NCI-H1105 treated with DMSO at 0.1 percent for 48 hours (cell line): ENCODE measurements at regions not wholly inside any gene's neighbourhood (a gene's known extent, or its start where the extent isn't known, plus 50 kb on each side); places are given as distances from the start of the nearest gene placed in this dataset.

Experiments used
- DNase-seq: peaks from one replicate; lab custom pipeline; 2025; lab: John Stamatoyannopoulos, UW

GRCh38 chr5:125695996-125696655, 727.1 kb upstream of the GRAMD2B start:
- no peak for DNase-seq

DNA sequence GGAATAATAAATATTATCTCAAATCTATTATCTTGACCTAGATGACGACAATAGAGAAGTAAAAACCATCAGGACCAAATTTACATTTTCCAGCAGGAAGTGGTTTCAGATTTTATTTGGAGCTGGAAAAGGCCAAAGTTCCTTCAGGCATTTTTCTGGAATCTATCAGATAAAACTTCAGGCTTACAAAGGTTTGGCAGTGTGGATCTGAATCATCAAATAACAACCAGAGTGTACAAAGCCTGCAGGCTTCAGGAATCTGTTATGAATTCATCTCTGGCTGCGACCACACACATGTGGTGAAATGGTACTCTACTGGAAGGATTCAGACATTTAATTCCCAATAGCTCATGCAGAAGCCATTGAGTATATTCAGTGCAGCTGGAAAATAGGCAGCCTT, 726.4 kb upstream of the GRAMD2B start:
- DNase-seq = no peak

DNA sequence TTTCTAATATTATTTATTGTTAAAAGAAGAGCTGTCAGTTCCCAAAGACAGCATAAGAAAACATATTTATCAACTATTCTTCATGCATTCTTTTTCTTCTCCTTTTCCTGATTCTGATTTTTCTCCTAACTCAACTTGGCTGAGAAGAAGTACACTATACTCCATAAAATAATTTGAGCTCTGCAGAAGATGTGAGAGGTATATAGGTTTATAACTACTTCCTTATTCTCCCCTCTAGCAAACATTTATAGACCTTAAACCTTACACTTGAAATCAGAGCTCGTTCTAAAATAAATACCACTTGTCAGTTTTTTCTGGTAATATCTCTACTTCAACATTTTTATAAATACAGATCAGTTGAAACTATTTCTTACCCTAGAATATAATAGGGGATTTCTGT, 724.8 kb upstream of the GRAMD2B start:
- no peak for DNase-seq

DNA sequence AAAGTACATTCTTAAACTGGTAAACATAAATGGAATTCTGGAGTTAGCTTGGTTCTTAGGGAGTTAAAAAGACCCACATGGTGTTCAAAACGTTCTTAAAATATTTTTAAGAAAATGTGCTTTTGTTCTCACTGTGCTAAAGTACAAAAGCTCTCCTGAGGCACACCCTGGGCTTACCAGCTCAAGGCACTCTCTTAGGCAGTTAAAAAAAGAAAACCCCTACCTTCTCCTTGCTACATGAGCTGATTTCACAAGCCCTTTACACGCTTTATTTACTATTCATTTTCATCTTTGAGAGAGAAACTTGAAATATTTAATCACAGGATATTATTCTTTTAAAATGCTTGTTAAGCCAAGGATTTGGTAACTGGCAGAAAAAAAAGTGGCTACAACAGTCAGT, 723.3 kb upstream of the GRAMD2B start:
- DNase-seq = no peak

DNA sequence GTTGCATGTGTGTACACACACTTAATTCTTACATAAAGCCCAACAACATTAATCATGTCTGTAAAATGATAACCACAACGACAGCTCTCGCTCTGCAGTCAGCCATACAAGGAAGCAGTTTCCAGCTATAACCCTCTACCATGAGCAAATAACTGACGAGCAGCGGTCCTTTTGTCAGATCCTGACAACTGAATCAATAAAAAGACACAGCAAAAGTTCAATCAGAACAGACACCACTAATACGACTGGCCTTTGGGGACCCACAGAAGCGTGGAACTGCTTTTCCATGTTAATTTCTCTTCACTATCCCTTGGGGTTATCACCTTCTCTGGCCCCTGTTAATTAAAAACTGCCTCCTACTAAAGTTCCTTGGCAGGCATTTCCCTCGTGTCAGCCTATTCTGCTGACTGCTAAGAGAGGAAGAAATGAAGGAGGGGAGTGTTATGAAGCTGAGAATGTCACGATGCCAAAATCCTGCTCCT, 722.8 kb upstream of the GRAMD2B start:
- no peak for DNase-seq

DNA sequence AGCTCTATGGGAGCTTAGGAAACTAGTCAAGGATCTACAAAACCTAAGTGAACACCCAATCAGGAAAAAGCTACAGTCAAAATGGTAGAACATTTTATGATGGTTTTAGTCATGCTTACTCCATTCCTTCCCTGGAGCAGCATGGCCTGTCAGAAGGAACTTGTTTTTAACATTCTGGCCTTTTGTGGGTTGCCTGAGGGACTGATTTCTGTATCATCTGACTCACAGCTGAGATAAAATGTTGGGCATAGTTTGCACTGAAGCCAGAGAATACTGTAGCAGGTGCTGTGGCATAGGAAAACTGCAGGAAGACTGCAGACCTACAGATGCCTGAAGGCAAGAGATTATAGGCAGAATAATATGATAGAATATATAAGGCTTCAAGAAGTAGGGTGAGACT, 719.6 kb upstream of the GRAMD2B start:
- no peak for DNase-seq

DNA sequence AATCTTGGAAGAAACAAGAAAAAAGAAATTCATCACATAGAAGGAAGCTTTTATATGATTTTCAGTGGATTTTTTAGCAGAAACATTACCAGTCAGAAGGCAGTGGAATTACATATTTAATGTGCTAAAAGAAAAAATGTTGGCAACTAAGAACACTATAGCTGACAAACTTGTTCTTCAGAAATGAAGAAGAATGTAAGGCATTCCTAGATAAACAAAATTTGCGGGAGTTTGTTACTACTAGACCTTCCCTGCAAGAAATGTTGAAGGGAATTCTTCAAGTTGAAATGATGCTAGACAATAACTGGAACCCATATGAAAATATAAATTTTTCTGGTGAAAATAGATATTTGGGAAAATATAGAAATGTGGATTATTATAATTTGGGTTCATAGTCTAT, 718.3 kb upstream of the GRAMD2B start:
- no peak for DNase-seq

DNA sequence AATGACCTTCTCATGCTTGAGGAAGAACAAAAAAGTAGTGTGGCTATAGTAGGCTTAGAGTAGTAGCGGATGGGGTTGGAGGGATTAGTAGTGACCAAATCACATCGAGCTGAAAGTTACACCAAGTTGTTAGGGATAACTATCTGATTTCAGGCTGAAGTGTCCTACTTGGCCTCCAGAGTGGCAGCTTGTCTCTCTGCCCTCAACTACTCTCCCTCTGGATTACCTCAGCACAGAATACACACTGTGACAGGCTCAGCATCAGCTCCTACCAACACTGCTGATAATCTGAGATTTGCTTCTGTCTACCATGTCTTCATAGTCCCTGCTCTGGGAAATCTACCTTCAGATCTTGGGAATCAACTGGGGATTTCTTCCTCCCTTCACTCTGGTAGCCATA, 714.6 kb upstream of the GRAMD2B start:
- no peak for DNase-seq

DNA sequence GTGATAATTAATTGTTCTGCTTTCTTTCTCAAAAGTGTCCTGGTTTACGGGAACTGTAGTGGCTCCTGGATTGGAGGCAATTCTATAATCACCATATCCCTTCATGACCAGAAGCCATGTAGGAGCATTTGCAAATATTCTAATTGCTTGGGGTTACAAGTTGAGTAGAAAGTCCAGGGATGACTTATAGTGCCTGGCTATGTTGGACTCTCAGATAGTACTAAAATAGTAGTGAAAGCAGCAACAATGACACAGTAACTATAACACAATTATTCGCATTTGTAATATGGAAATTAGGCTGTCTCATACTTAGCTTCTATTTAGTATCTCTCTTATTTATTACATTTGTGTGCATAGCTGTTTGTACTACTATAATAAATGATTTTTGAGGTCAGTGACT, 712.5 kb upstream of the GRAMD2B start:
- no peak for DNase-seq

GRCh38 chr5:125712397-125712796, 710.8 kb upstream of the GRAMD2B start:
- DNase-seq = no peak

GRCh38 chr5:125713109-125713805, 710.0 kb upstream of the GRAMD2B start:
- no peak for DNase-seq

- DNase-seq = no peak
Measured at GRCh38 chr5:125715216-125715615, 708.0 kb upstream of the GRAMD2B start.

DNA sequence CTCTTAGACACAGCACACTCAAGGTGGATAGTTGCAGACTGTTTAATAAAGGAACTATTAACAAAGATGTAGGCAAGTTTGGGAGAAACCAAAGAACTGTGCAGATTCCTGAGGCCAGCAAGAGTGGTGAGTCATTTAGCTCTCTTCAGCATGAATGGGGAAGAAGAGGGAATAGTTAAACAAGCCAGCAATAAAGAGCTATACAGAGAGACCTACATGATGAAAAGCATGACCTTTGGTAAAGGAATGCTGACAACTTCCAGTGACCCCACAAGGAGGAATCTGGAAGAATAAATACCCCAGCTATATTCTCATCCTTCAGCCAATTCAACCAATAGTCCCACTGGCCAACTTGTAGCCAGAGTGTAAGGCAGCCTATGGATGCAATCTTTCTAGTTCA, 706.0 kb upstream of the GRAMD2B start:
- DNase-seq = no peak

DNA sequence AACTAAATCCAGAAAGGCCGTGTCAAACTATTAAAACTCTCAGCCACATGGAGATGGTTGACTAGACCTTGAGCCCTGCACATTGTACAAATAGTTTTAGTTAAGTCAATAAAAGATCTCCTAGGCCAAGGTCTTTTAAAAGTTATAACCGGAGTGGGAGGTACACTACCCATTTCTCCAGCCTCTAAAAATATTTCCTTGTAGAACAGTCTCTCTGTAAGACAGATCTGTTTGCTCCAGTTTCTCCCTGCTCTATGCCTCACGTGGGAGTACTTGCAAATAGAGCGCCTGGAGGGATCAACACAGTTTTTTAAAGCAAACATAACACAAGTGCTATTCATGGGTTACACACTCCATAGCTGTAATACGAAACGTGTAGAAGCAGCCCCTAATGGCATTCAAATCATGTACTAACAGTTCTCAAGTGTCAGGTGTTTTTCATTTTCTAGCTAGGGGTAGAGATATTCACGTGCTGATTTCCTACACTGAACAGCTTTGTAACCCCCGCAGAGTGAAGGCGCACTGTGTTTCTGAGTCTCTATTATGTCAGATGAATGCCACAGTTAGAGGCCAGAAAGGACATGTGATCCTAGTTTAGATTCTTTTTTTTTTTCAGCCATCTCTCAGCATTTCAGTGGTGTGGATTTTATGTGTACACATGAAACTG, 703.4 kb upstream of the GRAMD2B start:
- DNase-seq = peak; percentile 87

DNA sequence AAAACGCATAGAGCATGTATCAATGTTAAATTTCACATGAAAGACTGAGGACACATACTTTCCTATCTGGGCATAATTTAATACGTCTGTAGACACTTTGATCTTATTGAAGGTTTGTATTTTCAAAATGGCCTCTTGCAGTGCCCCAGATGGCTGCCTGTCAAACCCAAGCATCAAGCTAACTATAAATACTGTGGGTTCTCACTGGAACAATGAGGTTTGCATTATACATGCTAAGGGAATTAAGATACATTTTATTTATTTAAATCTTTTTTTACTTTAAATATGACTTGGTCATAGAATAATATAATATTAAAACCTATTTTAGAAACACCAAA, 702.9 kb upstream of the GRAMD2B start:
- no peak for DNase-seq

GRCh38 chr5:125720721-125721120, 702.5 kb upstream of the GRAMD2B start:
- DNase-seq = no peak

GRCh38 chr5:125722550-125722949, 700.7 kb upstream of the GRAMD2B start:
- no peak for DNase-seq

- DNase-seq = no peak
Measured at GRCh38 chr5:125725691-125726090, 697.5 kb upstream of the GRAMD2B start.

GRCh38 chr5:125743939-125744338, 679.3 kb upstream of the GRAMD2B start:
- DNase-seq = no peak

DNA sequence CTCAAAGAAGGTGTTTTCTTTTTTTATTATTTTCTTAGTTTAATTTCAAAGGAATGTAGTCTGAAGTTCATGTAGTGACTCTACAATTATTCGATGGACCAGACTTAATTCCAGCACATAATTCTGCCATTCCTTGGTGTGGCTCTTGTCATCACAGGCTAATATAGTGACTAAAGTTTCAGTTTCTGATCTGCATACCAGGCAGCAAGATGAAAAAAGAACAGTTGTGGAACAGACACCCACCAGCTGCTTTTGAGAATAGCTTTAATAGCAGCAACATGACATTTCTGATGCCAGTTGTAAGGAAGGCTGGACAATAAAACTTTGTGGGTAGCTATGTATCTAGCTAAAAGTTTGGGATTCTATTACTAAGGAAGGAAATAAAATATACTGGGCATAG, 676.3 kb upstream of the GRAMD2B start:
- DNase-seq = no peak

- no peak for DNase-seq
Measured at GRCh38 chr5:125750147-125750860, 672.9 kb upstream of the GRAMD2B start.

DNA sequence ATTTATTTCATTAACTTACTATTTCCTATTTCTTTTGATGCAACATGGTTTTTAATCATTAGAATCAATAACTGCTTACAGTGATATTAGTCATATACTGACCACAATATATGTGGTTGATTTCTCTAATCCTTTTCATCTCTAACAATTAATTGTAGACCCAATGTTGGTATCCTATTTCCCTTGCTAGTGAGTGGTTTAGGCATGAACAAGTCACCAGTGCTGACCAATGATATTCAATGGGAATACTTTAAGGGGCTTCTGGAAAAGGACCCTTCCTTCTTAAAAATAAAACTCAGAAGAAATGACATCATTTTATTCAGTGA, 672.4 kb upstream of the GRAMD2B start:
- DNase-seq = no peak

DNA sequence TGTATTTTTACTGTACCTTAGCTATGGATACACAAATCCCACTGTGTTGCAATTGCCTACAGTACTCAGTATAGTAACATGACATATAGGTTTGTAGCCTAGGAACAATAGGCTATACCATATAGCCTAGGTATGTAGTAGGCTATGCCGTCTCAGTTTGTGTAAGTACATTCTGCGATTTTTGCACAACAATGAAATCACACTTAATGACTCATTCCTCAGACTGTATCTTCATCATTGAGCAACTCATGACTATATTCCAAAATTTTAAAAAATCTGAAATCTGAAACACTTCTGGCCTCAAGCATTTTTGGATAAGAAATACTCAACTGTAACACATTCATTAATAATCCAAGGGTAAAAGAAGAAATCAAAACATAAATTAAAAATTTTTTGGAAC, 666.8 kb upstream of the GRAMD2B start:
- no peak for DNase-seq
